Esophagus muscularis mucosa (tissue), 4 donors: ENCODE measurements at regions not wholly inside any gene's neighbourhood (a gene's known extent, or its start where the extent isn't known, plus 50 kb on each side); places are given as distances from the start of the nearest gene placed in this dataset.

Source experiments
- DNase-seq: peaks from one replicate; pipeline ENCODE4 v3.0.0-alpha.2; 2017; ENCODE audit errors: extremely low spot score
- H3K27ac ChIP-seq, 4 donors: fragments of 200-600 bp; sonication (generic); replicated peaks in 1 of 4; 1 replicate in 3 of 4; 2 replicates in 1 of 4; pipeline ENCODE4 v1.5.1; 2016 to 2019; ENCODE audit warnings: mild to moderate bottlenecking in 1 of 4
- H3K27me3 ChIP-seq, 4 donors: fragments of 200-600 bp; sonication (generic); one replicate each; pipeline versions ENCODE4 v1.5.1 to v1.6.0; 2016 to 2019
- H3K36me3 ChIP-seq, 4 donors: fragments of 200-600 bp; sonication (generic); one replicate each; pipeline ENCODE4 v1.5.1; 2016 to 2019
- H3K4me1 ChIP-seq, 4 donors: fragments of 200-600 bp; sonication (generic); one replicate each; pipeline ENCODE4 v1.5.1; 2016 to 2019
- H3K4me3 ChIP-seq, 4 donors: fragments of 200-600 bp; sonication (generic); 1 replicate in 2 of 4; 2 replicates in 2 of 4; pipeline ENCODE4 v1.5.1; 2016 to 2019; ENCODE audit warnings: mild to moderate bottlenecking in 4 of 4, moderate library complexity in 1 of 4
- H3K9me3 ChIP-seq, 4 donors: fragments of 200-600 bp; sonication (generic); 1 replicate in 3 of 4; 2 replicates in 1 of 4; pipeline ENCODE4 v1.5.1; 2016 to 2019
- CTCF ChIP-seq, 3 experiments: fragments of 200-600 bp in 2 of 3; fragments of 450-650 bp in 1 of 3; sonication (generic) in 2 of 3; IDR thresholded peaks; one replicate each; pipeline ENCODE4 v1.5.1; 2017 to 2019; ENCODE audit warnings: antibody characterized with exemption in 3 of 3, mild to moderate bottlenecking in 2 of 3, moderate library complexity in 1 of 3
- EP300 ChIP-seq: sonication (generic); formaldehyde crosslinking; IDR thresholded peaks from one replicate; pipeline ENCODE4 v1.6.1; 2017; ENCODE audit warnings: antibody characterized with exemption
- POLR2A ChIP-seq: fragments of 450-650 bp; IDR thresholded peaks from one replicate; pipeline ENCODE4 v1.6.1; 2017; ENCODE audit warnings: antibody characterized with exemption, moderate library complexity, mild to moderate bottlenecking, low read depth
- POLR2AphosphoS5 ChIP-seq, 2 donors: sonication (generic); formaldehyde crosslinking; IDR thresholded peaks; one replicate each; pipeline ENCODE4 v1.6.1; 2017; ENCODE audit warnings: antibody characterized with exemption in 2 of 2
- WGBS: methylation state at CpG from one replicate; pipeline ENCODE4 v1.1.5; 2018; 5-methylcytosine and 5-hydroxymethylcytosine counted together
- intact Hi-C: fragments of 100-400 bp; cut with DNase I; formaldehyde crosslinking; loops from one replicate; pipeline ENCODE4 v1.15.1; 2023

GRCh38 chr7:13288516-13288915, 601.1 kb downstream of the ARL4A start:
- TF ChIP-seq CTCF (IDR thresholded peaks at IDR 0.05) (no peak), EP300 (no peak), POLR2A (no peak), POLR2AphosphoS5 (IDR thresholded peaks at IDR 0.05) (no peak)
- DNase-seq: no peak
- no peaks in the 10 kb centered on the region for H3K36me3 ChIP-seq
- H3K27ac ChIP-seq: no peak overlapping the region
- H3K4me3 ChIP-seq: no peak overlapping the region
- H3K4me1 ChIP-seq: peaks cover 0 to 3% (median 0%) of the 10 kb centered on the region in 4 donors
- no peaks in the 10 kb centered on the region for H3K27me3 ChIP-seq
- intact Hi-C loops: no loop called here
- no peaks in the 10 kb centered on the region for H3K9me3 ChIP-seq

DNA sequence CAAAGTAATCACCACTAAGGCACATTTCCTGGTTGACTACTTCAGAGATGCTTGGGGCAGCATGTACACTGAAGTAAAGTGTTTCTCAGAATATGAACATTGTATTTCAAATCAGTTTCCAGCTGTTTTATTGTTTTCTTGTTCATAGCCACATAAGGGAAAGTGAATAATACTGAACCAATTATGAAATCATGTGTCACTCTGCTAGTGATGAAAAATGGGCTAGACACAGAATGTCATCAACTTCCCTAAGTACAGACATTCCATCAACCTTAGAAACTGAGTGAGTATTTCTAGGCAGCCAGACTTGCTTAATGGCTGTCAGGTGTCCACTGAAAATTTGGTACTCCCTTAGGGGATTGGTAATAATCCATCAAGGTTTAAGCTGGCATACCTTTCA, 603.5 kb downstream of the ARL4A start:
- Histone ChIP-seq H3K36me3 (no peaks in the 10 kb centered on the region), H3K4me1 (peaks cover 0 to 3% (median 0%) of the 10 kb centered on the region in 4 donors), H3K4me3 (no peak overlapping the region), H3K27ac (no peak overlapping the region), H3K9me3 (no peaks in the 10 kb centered on the region), H3K27me3 (no peaks in the 10 kb centered on the region)
- intact Hi-C loops: no loop called here
- DNase-seq: no peak
- TF ChIP-seq POLR2AphosphoS5 (IDR thresholded peaks at IDR 0.05) (no peak), CTCF (IDR thresholded peaks at IDR 0.05) (no peak), POLR2A (no peak), EP300 (no peak)

DNA sequence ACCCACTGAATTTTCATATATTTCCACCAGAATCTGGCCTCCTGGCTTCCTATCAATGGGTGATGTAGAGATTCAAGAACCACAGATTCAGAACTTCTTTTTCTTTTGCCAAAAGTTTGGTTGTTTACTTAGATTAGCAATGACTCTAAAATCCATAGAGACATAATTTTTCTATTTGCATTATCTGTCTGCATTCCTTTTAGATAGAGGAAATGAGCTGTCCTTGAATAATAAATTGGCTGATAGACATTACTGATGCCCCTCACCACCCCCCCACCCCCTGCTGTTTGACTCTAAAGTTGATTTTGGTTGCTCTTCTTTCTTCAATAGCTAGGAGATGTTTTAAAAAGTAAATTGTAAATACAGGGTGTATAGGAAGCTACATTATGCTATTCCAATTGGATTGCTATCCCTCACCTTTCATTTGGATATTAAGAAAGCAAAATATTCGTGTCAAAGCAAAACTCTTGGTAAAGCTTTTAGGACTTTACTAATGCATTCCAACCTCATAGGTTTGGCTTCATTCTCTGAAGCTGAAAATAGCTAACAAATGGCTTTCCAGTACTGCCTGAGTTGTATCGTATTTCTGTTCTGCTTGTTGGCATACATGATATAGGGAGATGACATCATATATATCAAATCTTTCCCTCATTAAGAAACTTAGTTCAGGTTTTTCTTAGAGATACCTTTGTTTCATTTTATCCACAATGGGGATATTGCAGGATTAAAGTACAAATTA, 606.0 kb downstream of the ARL4A start:
- no peak overlapping the region for H3K27ac ChIP-seq
- no peak for DNase-seq
- TF ChIP-seq POLR2AphosphoS5 (IDR thresholded peaks at IDR 0.05) (no peak), CTCF (IDR thresholded peaks at IDR 0.05) (no peak), EP300 (no peak), POLR2A (no peak)
- peaks cover 0 to 3% (median 0%) of the 10 kb centered on the region in 4 donors for H3K4me1 ChIP-seq
- no peaks in the 10 kb centered on the region for H3K9me3 ChIP-seq
- intact Hi-C loops: no loop called here
- no peaks in the 10 kb centered on the region for H3K36me3 ChIP-seq
- no peak overlapping the region for H3K4me3 ChIP-seq
- WGBS: 64% methylated on average over 2 of the region's 2 CpGs
- no peaks in the 10 kb centered on the region for H3K27me3 ChIP-seq

DNA sequence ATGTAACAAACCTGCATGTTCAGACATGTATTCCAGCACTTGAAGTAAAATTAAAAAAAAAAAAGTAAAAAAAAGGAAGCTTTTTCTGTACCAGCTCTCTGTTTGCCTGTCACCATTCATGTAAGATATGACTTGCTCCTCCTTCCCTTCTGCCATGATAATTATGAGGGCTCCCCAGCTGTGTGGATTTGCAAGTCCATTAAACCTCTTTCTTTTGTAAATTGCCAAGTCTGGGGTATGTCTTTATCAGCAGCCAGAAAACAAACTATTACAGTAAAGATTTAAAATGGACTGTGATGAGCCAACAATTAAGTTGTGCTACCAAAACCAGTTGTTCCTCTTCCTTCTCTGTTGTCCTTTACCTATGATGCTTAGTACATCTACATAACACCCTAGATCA, 619.6 kb downstream of the ARL4A start:
- no peaks in the 10 kb centered on the region for H3K36me3 ChIP-seq

More for the DNA sequence above, 619.6 kb downstream of the ARL4A start:
- Histone ChIP-seq H3K9me3 (no peaks in the 10 kb centered on the region), H3K4me3 (no peak overlapping the region), H3K27me3 (no peaks in the 10 kb centered on the region), H3K4me1 (no peaks in the 10 kb centered on the region), H3K27ac (no peak overlapping the region)
- TF ChIP-seq POLR2A: no peak
- no peak for TF ChIP-seq CTCF (IDR thresholded peaks at IDR 0.05)
- no peak for TF ChIP-seq EP300
- TF ChIP-seq POLR2AphosphoS5 (IDR thresholded peaks at IDR 0.05): no peak
- intact Hi-C loops: no loop called here
- no peak for DNase-seq
